Astrocyte (in vitro differentiated cells and primary cell): ENCODE measurements at regions not wholly inside any gene's neighbourhood (a gene's known extent, or its start where the extent isn't known, plus 50 kb on each side); places are given as distances from the start of the nearest gene placed in this dataset.

ENCODE experiments used
- DNase-seq: peaks from one replicate; pipeline ENCODE4 v3.0.0-alpha.2; 2010; ENCODE audit warnings: low read depth
- FAIRE-seq: peaks from 2 replicates; lab custom pipeline; 2011; peaks lifted over from hg19 to GRCh38; lab: Jason Lieb, UNC
- H2AFZ ChIP-seq: 2 replicates; pipeline ENCODE4 v1.6.0; 2012; ENCODE audit warnings: low read depth, low read length, inconsistent platforms
- H3K27ac ChIP-seq: 2 replicates; pipeline ENCODE4 v1.5.1; 2011; ENCODE audit warnings: low read depth, low read length, inconsistent platforms
- H3K27me3 ChIP-seq: 2 replicates; pipeline ENCODE4 v1.6.0; 2011; ENCODE audit warnings: low read length, inconsistent platforms; ENCODE audit not compliant: insufficient read depth
- H3K36me3 ChIP-seq: 2 replicates; pipeline ENCODE4 v1.5.1; 2011; ENCODE audit warnings: low read length, inconsistent platforms; ENCODE audit not compliant: insufficient read depth
- H3K4me1 ChIP-seq: 2 replicates; pipeline ENCODE4 v1.5.1; 2011; ENCODE audit warnings: low read length, inconsistent platforms; ENCODE audit not compliant: insufficient read depth
- H3K4me2 ChIP-seq: 2 replicates; pipeline ENCODE4 v1.6.0; 2012; ENCODE audit warnings: low read length, inconsistent platforms
- H3K4me3 ChIP-seq: 2 replicates; pipeline ENCODE4 v1.5.1; 2011; ENCODE audit warnings: low read depth, mild to moderate bottlenecking, low read length, inconsistent platforms; ENCODE audit not compliant: insufficient read depth
- H3K79me2 ChIP-seq: 2 replicates; pipeline ENCODE4 v1.6.0; 2012; ENCODE audit warnings: mild to moderate bottlenecking, low read length, inconsistent platforms; ENCODE audit not compliant: insufficient read depth
- H3K9ac ChIP-seq: 2 replicates; pipeline ENCODE4 v1.6.0; 2012; ENCODE audit warnings: mild to moderate bottlenecking, low read length, inconsistent platforms
- H3K9me3 ChIP-seq: 2 replicates; pipeline ENCODE4 v1.5.1; 2012; ENCODE audit warnings: low read depth, mild to moderate bottlenecking, low read length, inconsistent platforms; ENCODE audit not compliant: insufficient read depth
- H4K20me1 ChIP-seq: 2 replicates; pipeline ENCODE4 v1.6.0; 2012; ENCODE audit warnings: low read length, inconsistent platforms; ENCODE audit not compliant: insufficient read depth
- H3K27ac Mint-ChIP-seq: one replicate; pipeline ENCODE4 v1.8.0; 2021; ENCODE audit warnings: mild to moderate bottlenecking, mixed read lengths; ENCODE audit not compliant: unreplicated experiment
- H3K27me3 Mint-ChIP-seq: one replicate; pipeline ENCODE4 v1.8.0; 2021; ENCODE audit warnings: low read depth, mixed read lengths; ENCODE audit not compliant: unreplicated experiment
- H3K36me3 Mint-ChIP-seq: one replicate; pipeline ENCODE4 v1.8.0; 2021; ENCODE audit warnings: low read depth, mixed read lengths; ENCODE audit not compliant: unreplicated experiment
- H3K4me1 Mint-ChIP-seq: one replicate; pipeline ENCODE4 v1.8.0; 2021; ENCODE audit warnings: low read depth, mixed read lengths; ENCODE audit not compliant: unreplicated experiment
- H3K4me3 Mint-ChIP-seq: one replicate; pipeline ENCODE4 v1.8.0; 2021; ENCODE audit warnings: mild to moderate bottlenecking, moderate library complexity, mixed read lengths; ENCODE audit not compliant: unreplicated experiment
- H3K9me3 Mint-ChIP-seq: one replicate; pipeline ENCODE4 v1.8.0; 2021; ENCODE audit warnings: mild to moderate bottlenecking, mixed read lengths; ENCODE audit not compliant: unreplicated experiment
- CTCF ChIP-seq: IDR thresholded peaks from 2 replicates; pipeline ENCODE4 v1.5.1; 2011; ENCODE audit warnings: low read depth, mild to moderate bottlenecking, inconsistent platforms, low read length, moderate library complexity; ENCODE audit not compliant: insufficient read depth
- EZH2 ChIP-seq: IDR thresholded peaks from 2 replicates; pipeline ENCODE4 v1.6.1; 2012; ENCODE audit warnings: mild to moderate bottlenecking, low read length, inconsistent platforms; ENCODE audit not compliant: insufficient read depth

GRCh38 chr6:3510617-3511016, 53.8 kb upstream of the SLC22A23 start:
- Histone ChIP-seq H3K9ac (no peak overlapping the region), H4K20me1 (no peaks in the 10 kb centered on the region), H3K36me3 (no peaks in the 10 kb centered on the region), H3K4me1 (no peaks in the 10 kb centered on the region), H3K27me3 (no peaks in the 10 kb centered on the region), H3K27ac (no peak overlapping the region), H3K9me3 (no peaks in the 10 kb centered on the region), H3K79me2 (no peaks in the 10 kb centered on the region), H3K4me3 (no peak overlapping the region), H3K4me2 (no peak overlapping the region), H2AFZ (no peak overlapping the region)
- Mint-ChIP-seq H3K9me3 (no peaks in the 10 kb centered on the region), H3K36me3 (no peaks in the 10 kb centered on the region), H3K4me1 (peaks cover 6% of the 10 kb centered on the region), H3K4me3 (no peak overlapping the region), H3K27me3 (peaks cover 41% of the 10 kb centered on the region), H3K27ac (no peak overlapping the region)
- TF ChIP-seq EZH2 = no peak
- TF ChIP-seq CTCF = no peak
- no peak for DNase-seq
- FAIRE-seq = no peak

GRCh38 chr6:3510178-3510577, 53.3 kb upstream of the SLC22A23 start:
- Histone ChIP-seq H3K27ac (no peak overlapping the region), H2AFZ (no peak overlapping the region), H3K9me3 (no peaks in the 10 kb centered on the region), H3K4me2 (no peak overlapping the region), H3K4me1 (no peaks in the 10 kb centered on the region), H3K36me3 (no peaks in the 10 kb centered on the region), H3K79me2 (no peaks in the 10 kb centered on the region), H4K20me1 (no peaks in the 10 kb centered on the region), H3K27me3 (no peaks in the 10 kb centered on the region), H3K4me3 (no peak overlapping the region), H3K9ac (no peak overlapping the region)
- Mint-ChIP-seq H3K9me3 (no peaks in the 10 kb centered on the region), H3K4me1 (peaks cover 6% of the 10 kb centered on the region), H3K36me3 (no peaks in the 10 kb centered on the region), H3K27ac (no peak overlapping the region), H3K4me3 (no peak overlapping the region), H3K27me3 (peaks cover 42% of the 10 kb centered on the region)
- FAIRE-seq = no peak
- TF ChIP-seq CTCF (no peak), EZH2 (no peak)
- DNase-seq = no peak

- no peak for FAIRE-seq
- H3K27ac ChIP-seq = no peak overlapping the region
Measured at GRCh38 chr6:3509336-3509735, 52.5 kb upstream of the SLC22A23 start.

More at GRCh38 chr6:3509336-3509735, 52.5 kb upstream of the SLC22A23 start:
- H3K9me3 Mint-ChIP-seq = peaks cover 2% of the 10 kb centered on the region
- Histone ChIP-seq H3K9me3 (no peaks in the 10 kb centered on the region), H3K4me3 (no peak overlapping the region), H2AFZ (no peak overlapping the region), H3K79me2 (no peaks in the 10 kb centered on the region), H3K4me1 (no peaks in the 10 kb centered on the region), H3K9ac (no peak overlapping the region), H3K27me3 (no peaks in the 10 kb centered on the region), H3K36me3 (no peaks in the 10 kb centered on the region), H3K4me2 (no peak overlapping the region), H4K20me1 (no peaks in the 10 kb centered on the region)
- H3K27ac Mint-ChIP-seq = no peak overlapping the region
- H3K36me3 Mint-ChIP-seq = no peaks in the 10 kb centered on the region
- H3K4me3 Mint-ChIP-seq = no peak overlapping the region
- peaks cover 6% of the 10 kb centered on the region for H3K4me1 Mint-ChIP-seq
- DNase-seq = no peak
- TF ChIP-seq EZH2 = no peak
- no peak for TF ChIP-seq CTCF
- peaks cover 38% of the 10 kb centered on the region for H3K27me3 Mint-ChIP-seq
